Spleen (tissue), 11 donors: ENCODE measurements at regions not wholly inside any gene's neighbourhood (a gene's known extent, or its start where the extent isn't known, plus 50 kb on each side); places are given as distances from the start of the nearest gene placed in this dataset.
A peak's percentile ranks its signal among the peaks of the same experiment; 100 is the strongest.
"Not testable (repeated sequence)": the region's sequence is repeated elsewhere in the genome, so short reads cannot be mapped to it uniquely, and the experiment has no call there.

Experiments used
- DNase-seq: peaks from one replicate; pipeline ENCODE4 v3.0.0-alpha.2; 2020
- H3K27ac ChIP-seq, 8 donors: fragments of 200-600 bp; sonication (generic) in 7 of 8; 1 replicate in 4 of 8; 2 replicates in 4 of 8; pipeline versions ENCODE4 v1.5.0 to v1.8.0; 2016 to 2021; ENCODE audit warnings: inconsistent platforms in 4 of 8, mild to moderate bottlenecking in 4 of 8, moderate library complexity in 1 of 8
- H3K27me3 ChIP-seq, 7 donors: fragments of 200-600 bp; sonication (generic) in 6 of 7; replicated peaks in 1 of 7; 1 replicate in 4 of 7; 2 replicates in 3 of 7; pipeline versions ENCODE4 v1.5.0 to v1.8.0; 2016 to 2021; ENCODE audit warnings: inconsistent platforms in 3 of 7, mild to moderate bottlenecking in 1 of 7
- H3K36me3 ChIP-seq, 6 donors: fragments of 200-600 bp; sonication (generic) in 5 of 6; 1 replicate in 4 of 6; 2 replicates in 2 of 6; pipeline versions ENCODE4 v1.5.0 to v1.8.0; 2016 to 2021; ENCODE audit warnings: inconsistent platforms in 2 of 6
- H3K4me1 ChIP-seq, 6 donors: fragments of 200-600 bp; sonication (generic) in 5 of 6; 1 replicate in 3 of 6; 2 replicates in 3 of 6; pipeline versions ENCODE4 v1.5.0 to v1.8.0; 2016 to 2021; ENCODE audit warnings: inconsistent platforms in 3 of 6
- H3K4me3 ChIP-seq, 8 donors: fragments of 200-600 bp; sonication (generic) in 7 of 8; 1 replicate in 4 of 8; 2 replicates in 4 of 8; pipeline versions ENCODE4 v1.5.0 to v1.8.0; 2016 to 2021; ENCODE audit warnings: inconsistent platforms in 4 of 8, mild to moderate bottlenecking in 4 of 8, moderate library complexity in 2 of 8
- H3K9me3 ChIP-seq, 8 donors: fragments of 200-600 bp; sonication (generic) in 7 of 8; 1 replicate in 4 of 8; 2 replicates in 4 of 8; pipeline versions ENCODE4 v1.5.0 to v1.8.0; 2016 to 2021; ENCODE audit warnings: inconsistent platforms in 4 of 8
- CTCF ChIP-seq, 11 experiments: fragments of 200-600 bp in 7 of 11; fragments of 450-650 bp in 4 of 11; sonication (generic) in 4 of 11; IDR thresholded peaks in 8 of 11; conservative IDR thresholded peaks in 3 of 11; 1 replicate in 7 of 11; 2 replicates in 4 of 11; pipeline versions ENCODE4 v1.4.0 to v1.8.0; 2016 to 2021; ENCODE audit warnings: antibody characterized with exemption in 11 of 11, inconsistent platforms in 4 of 11, mild to moderate bottlenecking in 1 of 11
- POLR2A ChIP-seq, 3 donors: fragments of 450-650 bp; IDR thresholded peaks; one replicate each; pipeline ENCODE4 v1.5.1; 2017; ENCODE audit warnings: antibody characterized with exemption in 3 of 3, mild to moderate bottlenecking in 1 of 3
- POLR2AphosphoS5 ChIP-seq, 3 donors: sonication (generic); formaldehyde crosslinking; IDR thresholded peaks; one replicate each; pipeline ENCODE4 v1.5.1; 2017; ENCODE audit warnings: antibody characterized with exemption in 3 of 3
- WGBS, 5 donors: extraction: QIAGEN DNeasy Blood & Tissue Kit in 3 of 5; methylation state at CpG; one replicate each; pipeline versions ENCODE4 v1.1.5 to v1.1.7; 2013 to 2018; 5-methylcytosine and 5-hydroxymethylcytosine counted together
- intact Hi-C: fragments of 100-400 bp; cut with DNase I; formaldehyde crosslinking; loops from one replicate; pipeline ENCODE4 v1.15.0; 2023; ENCODE audit warnings: low total_unique reads
- donor health status: healthy with polysubstance abuse.
- donor health status: DM: no; HTN: no; CAD: no; lungs with moderate emphysema.
- donor health status: DM: no; HTN: no; CAD: no.
- donor health status: Bipolar disorder and iron deficiency.
- donor health status: healthy.
- donor health status: DM: no; HTN: no; CAD: no.
- donor health status: DM: yes; HTN: yes; CAD: no.

- Histone ChIP-seq H3K4me1 (no peaks in the 10 kb centered on the region), H3K27ac (no peak overlapping the region), H3K4me3 (no peak overlapping the region), H3K9me3 (no peaks in the 10 kb centered on the region), H3K36me3 (no peaks in the 10 kb centered on the region), H3K27me3 (no peaks in the 10 kb centered on the region)
- TF ChIP-seq POLR2A (IDR thresholded peaks at IDR 0.05) (no peak), POLR2AphosphoS5 (IDR thresholded peaks at IDR 0.05) (no peak), CTCF (IDR thresholded peaks at IDR 0.05 in 8 of 11, conservative IDR thresholded peaks at IDR 0.05 in 3 of 11) (no peak)
- DNase-seq = peak; percentile 69
- 93 to 96% (median 94%) methylated on average over 3 of the region's 3 CpGs for WGBS, 5 donors
- intact Hi-C loops = no loop called here
These were observed 232.5 kb downstream of the SPATA31A1 start for GRCh38 chr9:39587844-39588499.

- intact Hi-C loops = no loop called here
- Histone ChIP-seq H3K9me3 (no peaks in the 10 kb centered on the region), H3K27me3 (no peaks in the 10 kb centered on the region), H3K27ac (no peak overlapping the region), H3K36me3 (no peaks in the 10 kb centered on the region), H3K4me1 (no peaks in the 10 kb centered on the region), H3K4me3 (no peak overlapping the region)
- TF ChIP-seq CTCF (IDR thresholded peaks at IDR 0.05 in 8 of 11, conservative IDR thresholded peaks at IDR 0.05 in 3 of 11) (no peak), POLR2A (IDR thresholded peaks at IDR 0.05) (no peak), POLR2AphosphoS5 (IDR thresholded peaks at IDR 0.05) (no peak)
- peak; percentile 67 for DNase-seq
- 65 to 75% (median 71%) methylated on average over 8 of the region's 8 CpGs for WGBS, 5 donors
These were observed 233.2 kb downstream of the SPATA31A1 start for GRCh38 chr9:39588500-39589137.

- 33 to 85% (median 38%) methylated on average over 4 to 5 of the region's 24 CpGs for WGBS, 5 donors
- intact Hi-C loops, H3K9me3 ChIP-seq: not testable (repeated sequence)
These were observed 248.6 kb downstream of the SPATA31A1 start for GRCh38 chr9:39604089-39604488.

GRCh38 chr9:39611449-39612231 lies 256.2 kb downstream of the SPATA31A1 start:
- H3K9me3 ChIP-seq, H3K27ac ChIP-seq, H3K36me3 ChIP-seq, DNase-seq, intact Hi-C loops, H3K27me3 ChIP-seq, H3K4me1 ChIP-seq, H3K4me3 ChIP-seq: not testable (repeated sequence)
- WGBS, 5 donors = no CpG with 5 or more reads among the region's 4 CpGs

More at GRCh38 chr9:39604089-39604488, 248.6 kb downstream of the SPATA31A1 start:
- not testable (repeated sequence) for H3K27me3 ChIP-seq, H3K4me1 ChIP-seq, H3K36me3 ChIP-seq, H3K27ac ChIP-seq, DNase-seq, H3K4me3 ChIP-seq

GRCh38 chr9:39616480-39616879 lies 261.0 kb downstream of the SPATA31A1 start:
- H3K27me3 ChIP-seq, H3K27ac ChIP-seq, DNase-seq, H3K4me1 ChIP-seq, H3K36me3 ChIP-seq, H3K4me3 ChIP-seq, H3K9me3 ChIP-seq, intact Hi-C loops: not testable (repeated sequence)
- WGBS, 5 donors = 28 to 58% methylated on average over 2 to 4 of the region's 4 CpGs; no CpG with 5 or more reads in 3 of the 5 donors

GRCh38 chr9:39624048-39624447 lies 268.6 kb downstream of the SPATA31A1 start:
- H3K4me1 ChIP-seq, H3K36me3 ChIP-seq, H3K27me3 ChIP-seq, DNase-seq, H3K9me3 ChIP-seq, H3K27ac ChIP-seq, H3K4me3 ChIP-seq, intact Hi-C loops: not testable (repeated sequence)
- 90% methylated on average over 3 of the region's 10 CpGs; no CpG with 5 or more reads in 4 of the 5 donors for WGBS, 5 donors

GRCh38 chr9:39632071-39632470 lies 276.6 kb downstream of the SPATA31A1 start:
- H3K27me3 ChIP-seq, H3K27ac ChIP-seq, H3K36me3 ChIP-seq, intact Hi-C loops, H3K4me3 ChIP-seq, H3K9me3 ChIP-seq, H3K4me1 ChIP-seq: not testable (repeated sequence)
- 71 to 93% (median 83%) methylated on average over 4 to 8 of the region's 12 CpGs; no CpG with 5 or more reads in 1 of the 5 donors for WGBS, 5 donors
- peak; percentile 13 for DNase-seq

- DNase-seq, H3K27me3 ChIP-seq, intact Hi-C loops, H3K27ac ChIP-seq, H3K4me3 ChIP-seq, H3K36me3 ChIP-seq, H3K9me3 ChIP-seq, H3K4me1 ChIP-seq: not testable (repeated sequence)
These were observed 293.6 kb downstream of the SPATA31A1 start for GRCh38 chr9:39649029-39649428.
